Esophagus squamous epithelium (tissue), 5 donors: ENCODE measurements at regions not wholly inside any gene's neighbourhood (a gene's known extent, or its start where the extent isn't known, plus 50 kb on each side); places are given as distances from the start of the nearest gene placed in this dataset.
"Not testable (repeated sequence)": the region's sequence is repeated elsewhere in the genome, so short reads cannot be mapped to it uniquely, and the experiment has no call there.

Source experiments
- DNase-seq: peaks from one replicate; lab custom pipeline; 2025; lab: John Stamatoyannopoulos, UW
- H3K27ac ChIP-seq, 4 donors: fragments of 200-600 bp; sonication (generic); one replicate each; pipeline ENCODE4 v1.5.1; 2016 to 2019; ENCODE audit warnings: mild to moderate bottlenecking in 1 of 4
- H3K27me3 ChIP-seq, 4 donors: fragments of 200-600 bp; sonication (generic); 1 replicate in 3 of 4; 2 replicates in 1 of 4; pipeline versions ENCODE4 v1.5.1 to v1.6.0; 2017 to 2021; ENCODE audit warnings: antibody characterized with exemption in 1 of 4
- H3K36me3 ChIP-seq, 3 donors: fragments of 200-600 bp; sonication (generic); one replicate each; pipeline ENCODE4 v1.5.1; 2016 to 2019
- H3K4me1 ChIP-seq, 3 donors: fragments of 200-600 bp; sonication (generic); one replicate each; pipeline ENCODE4 v1.5.1; 2017 to 2019
- H3K4me3 ChIP-seq, 4 donors: fragments of 200-600 bp; sonication (generic); 1 replicate in 3 of 4; 2 replicates in 1 of 4; pipeline ENCODE4 v1.5.1; 2016 to 2019; ENCODE audit warnings: mild to moderate bottlenecking in 2 of 4, moderate library complexity in 1 of 4
- H3K9me3 ChIP-seq, 3 donors: fragments of 200-600 bp; sonication (generic); one replicate each; pipeline ENCODE4 v1.5.1; 2016 to 2019
- CTCF ChIP-seq, 6 experiments: fragments of 450-650 bp in 4 of 6; fragments of 200-600 bp in 2 of 6; sonication (generic) in 2 of 6; IDR thresholded peaks; one replicate each; pipeline ENCODE4 v1.5.1; 2016 to 2019; ENCODE audit warnings: antibody characterized with exemption in 6 of 6, mild to moderate bottlenecking in 4 of 6, moderate library complexity in 4 of 6
- POLR2A ChIP-seq, 4 donors: fragments of 450-650 bp; IDR thresholded peaks; one replicate each; pipeline ENCODE4 v1.6.1; 2017; ENCODE audit warnings: antibody characterized with exemption in 4 of 4, mild to moderate bottlenecking in 4 of 4, moderate library complexity in 3 of 4
- WGBS, 2 donors: methylation state at CpG; one replicate each; pipeline ENCODE4 v1.1.5; 2018; 5-methylcytosine and 5-hydroxymethylcytosine counted together
- intact Hi-C: fragments of 100-400 bp; cut with DNase I; formaldehyde crosslinking; loops from one replicate; pipeline ENCODE4 v1.15.0; 2022
- donor health status: DM: yes; HTN: yes; CAD: no.

DNA sequence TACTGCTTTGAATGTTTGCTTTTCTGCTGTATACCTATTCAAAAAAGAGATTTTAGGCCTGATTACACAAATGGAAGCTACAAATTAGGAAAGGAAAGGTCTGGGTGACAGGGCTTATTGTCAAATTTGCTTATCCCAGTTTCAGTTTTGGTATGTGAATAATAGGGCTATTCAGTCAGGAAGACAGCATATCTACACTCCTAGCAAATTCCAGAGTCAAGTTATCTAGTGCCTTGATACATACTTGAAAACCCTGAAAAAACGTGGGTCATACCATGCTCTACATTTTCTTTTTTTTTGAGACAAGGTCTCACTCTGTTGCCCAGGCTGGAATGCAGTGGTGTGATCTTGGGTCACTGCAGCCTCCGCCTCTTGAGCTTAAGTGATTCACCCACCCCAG lies 59.2 kb upstream of the CCDC180 start:
- 55 to 76% methylated on average over 2 of the region's 2 CpGs for WGBS, 2 donors
- H3K4me3 ChIP-seq, intact Hi-C loops, H3K4me1 ChIP-seq, H3K27me3 ChIP-seq, H3K9me3 ChIP-seq, H3K27ac ChIP-seq, DNase-seq: not testable (repeated sequence)
- peaks cover 0 to 21% (median 0%) of the 10 kb centered on the region in 3 donors for H3K36me3 ChIP-seq

GRCh38 chr9:97243606-97244005 lies 63.9 kb upstream of the CCDC180 start:
- intact Hi-C loops, result no loop called here
- Histone ChIP-seq H3K9me3 (no peaks in the 10 kb centered on the region), H3K4me3 (no peak overlapping the region), H3K27me3 (no peaks in the 10 kb centered on the region), H3K36me3 (peaks cover 0 to 11% (median 0%) of the 10 kb centered on the region in 3 donors), H3K4me1 (peaks cover 0 to 13% (median 3%) of the 10 kb centered on the region in 3 donors), H3K27ac (no peak overlapping the region)
- TF ChIP-seq POLR2A (IDR thresholded peaks at IDR 0.05), result no peak
- TF ChIP-seq CTCF (IDR thresholded peaks at IDR 0.05), result no peak
- no peak for DNase-seq
- 86 to 89% methylated on average over 4 of the region's 4 CpGs for WGBS, 2 donors

- DNase-seq, H3K36me3 ChIP-seq, intact Hi-C loops, H3K27ac ChIP-seq, H3K4me3 ChIP-seq, H3K9me3 ChIP-seq, H3K27me3 ChIP-seq: not testable (repeated sequence)
- 79 to 93% methylated on average over 5 of the region's 5 CpGs for WGBS, 2 donors
- peaks cover 0 to 27% (median 4%) of the 10 kb centered on the region in 3 donors for H3K4me1 ChIP-seq
Measured at GRCh38 chr9:97241430-97241829, 66.0 kb upstream of the CCDC180 start.

DNA sequence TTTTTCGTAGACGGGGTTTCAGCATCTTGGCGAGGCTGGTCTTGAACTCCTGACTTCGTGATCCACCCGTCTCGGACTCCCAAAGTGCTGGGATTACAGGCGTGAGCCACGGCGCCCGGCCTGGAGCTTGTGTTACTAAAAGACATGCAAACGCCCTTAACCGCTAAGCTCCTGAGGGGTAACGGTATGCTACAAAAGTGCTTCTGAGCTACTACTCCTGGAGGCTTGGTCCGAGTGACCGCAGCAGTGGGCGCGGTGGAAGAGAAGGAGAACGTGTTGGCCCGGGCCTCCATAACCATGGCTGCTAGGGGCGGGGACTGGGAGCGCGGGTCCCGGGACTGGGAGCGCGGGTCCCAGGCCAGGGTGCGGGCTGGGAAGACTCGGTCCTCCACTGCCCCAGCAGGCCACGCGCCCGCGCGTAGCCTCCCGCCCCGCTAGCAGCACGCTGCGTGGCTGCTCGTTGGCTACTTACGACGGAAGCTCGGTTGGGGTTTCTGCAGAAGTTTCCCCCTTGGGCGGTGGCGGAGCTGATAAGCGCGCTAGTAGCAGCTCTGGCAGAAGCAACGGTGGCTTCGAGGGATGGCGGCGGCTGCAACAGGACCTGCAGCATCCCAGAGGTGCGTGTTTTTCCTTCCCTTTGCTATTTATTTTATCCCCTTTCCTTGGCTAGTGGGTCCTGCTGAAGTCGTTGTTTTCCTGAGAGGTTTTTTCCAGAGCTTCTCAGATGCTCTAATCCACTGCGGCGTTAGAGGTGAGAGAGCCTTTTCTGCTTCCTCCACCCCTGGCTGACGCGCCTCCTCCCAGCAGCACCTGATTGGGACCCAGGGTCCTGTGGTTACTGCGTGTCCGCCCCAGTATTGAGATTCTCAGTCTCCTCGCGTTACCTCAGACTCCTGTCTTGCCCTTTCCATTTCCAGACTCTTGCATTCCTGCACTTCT lies 69.2 kb upstream of the CCDC180 start:
- Histone ChIP-seq H3K4me1 (peaks cover 0 to 27% (median 4%) of the 10 kb centered on the region in 3 donors), H3K4me3 (peak overlapping the region; percentile 40 to 73 (median 60)), H3K27me3 (no peaks in the 10 kb centered on the region), H3K27ac (peak overlapping the region; percentile 54 to 83 (median 70)), H3K9me3 (no peaks in the 10 kb centered on the region), H3K36me3 (no peaks in the 10 kb centered on the region)
- TF ChIP-seq CTCF (IDR thresholded peaks at IDR 0.05), result peak in 1 of 6 experiments; percentile 3
- peak in 2 of 4 donors; percentile 36 to 40 for TF ChIP-seq POLR2A (IDR thresholded peaks at IDR 0.05)
- 0 to 1% methylated on average over 22 to 29 of the region's 58 CpGs for WGBS, 2 donors
- intact Hi-C loops, result no loop called here
- DNase-seq, result peak; percentile 19

GRCh38 chr9:97237311-97237786 lies 70.1 kb upstream of the CCDC180 start:
- Histone ChIP-seq H3K27ac (peak overlapping the region in 1 of 4 donors; percentile 83), H3K4me1 (peaks cover 0 to 27% (median 4%) of the 10 kb centered on the region in 3 donors), H3K27me3 (no peaks in the 10 kb centered on the region), H3K9me3 (no peaks in the 10 kb centered on the region), H3K36me3 (no peaks in the 10 kb centered on the region), H3K4me3 (peak overlapping the region; percentile 40 to 73 (median 60))
- no peak for DNase-seq
- intact Hi-C loops, result no loop called here
- WGBS, 2 donors, result 78 to 89% methylated on average over 16 to 20 of the region's 23 CpGs
- TF ChIP-seq CTCF (IDR thresholded peaks at IDR 0.05) (no peak), POLR2A (IDR thresholded peaks at IDR 0.05) (no peak)

GRCh38 chr9:97233009-97233400 lies 74.5 kb upstream of the CCDC180 start:
- WGBS, 2 donors, result 83 to 86% methylated on average over 1 to 2 of the region's 2 CpGs
- H3K27me3 ChIP-seq, result peaks cover 0 to 11% (median 0%) of the 10 kb centered on the region in 4 donors
- H3K36me3 ChIP-seq, H3K4me3 ChIP-seq, H3K4me1 ChIP-seq, intact Hi-C loops, H3K9me3 ChIP-seq, DNase-seq, H3K27ac ChIP-seq: not testable (repeated sequence)

DNA sequence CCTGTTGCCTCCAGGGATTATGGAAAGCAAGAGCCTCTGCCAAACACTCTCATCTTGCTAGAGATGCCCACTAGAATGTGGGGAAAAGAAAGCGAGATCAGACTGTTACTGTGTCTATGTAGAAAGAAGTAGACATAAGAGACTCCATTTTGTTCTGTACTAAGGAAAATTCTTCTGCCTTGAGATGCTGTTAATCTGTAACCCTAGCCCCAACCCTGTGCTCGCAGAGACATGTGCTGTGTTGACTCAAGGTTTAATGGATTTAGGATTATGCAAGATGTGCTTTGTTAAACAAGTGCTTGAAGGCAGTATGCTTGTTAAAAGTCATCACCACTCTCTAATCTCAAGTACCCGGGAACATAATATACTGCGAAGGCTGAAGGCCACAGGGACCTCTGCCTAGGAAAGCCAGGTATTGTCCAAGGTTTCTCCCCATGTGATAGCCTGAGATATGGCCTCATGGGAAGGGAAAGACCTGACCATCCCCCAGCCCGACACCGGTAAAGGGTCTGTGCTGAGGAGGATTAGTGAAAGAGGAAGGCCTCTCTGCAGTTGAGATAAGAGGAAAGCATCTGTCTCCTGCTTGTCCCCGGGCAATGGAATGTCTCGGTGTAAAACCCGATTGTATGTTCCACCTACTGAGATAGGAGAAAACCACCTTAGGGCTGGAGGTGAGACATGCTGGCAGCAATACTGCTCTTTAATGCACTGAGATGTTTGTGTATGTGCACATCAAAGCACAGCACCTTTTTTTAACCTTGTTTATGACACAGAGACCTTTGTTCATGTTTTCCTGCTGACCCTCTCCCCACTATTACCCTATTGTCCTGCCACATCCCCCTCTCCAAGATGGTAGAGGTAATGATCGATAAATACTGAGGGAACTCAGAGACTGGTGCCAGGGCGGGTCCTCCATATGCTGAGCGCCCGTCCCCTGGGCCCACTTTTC lies 75.1 kb upstream of the CCDC180 start:
- H3K27ac ChIP-seq, intact Hi-C loops, H3K4me3 ChIP-seq, H3K9me3 ChIP-seq, H3K36me3 ChIP-seq, H3K4me1 ChIP-seq, DNase-seq: not testable (repeated sequence)
- H3K27me3 ChIP-seq, result peaks cover 0 to 14% (median 0%) of the 10 kb centered on the region in 4 donors
- 55 to 71% methylated on average over 11 to 13 of the region's 13 CpGs for WGBS, 2 donors

DNA sequence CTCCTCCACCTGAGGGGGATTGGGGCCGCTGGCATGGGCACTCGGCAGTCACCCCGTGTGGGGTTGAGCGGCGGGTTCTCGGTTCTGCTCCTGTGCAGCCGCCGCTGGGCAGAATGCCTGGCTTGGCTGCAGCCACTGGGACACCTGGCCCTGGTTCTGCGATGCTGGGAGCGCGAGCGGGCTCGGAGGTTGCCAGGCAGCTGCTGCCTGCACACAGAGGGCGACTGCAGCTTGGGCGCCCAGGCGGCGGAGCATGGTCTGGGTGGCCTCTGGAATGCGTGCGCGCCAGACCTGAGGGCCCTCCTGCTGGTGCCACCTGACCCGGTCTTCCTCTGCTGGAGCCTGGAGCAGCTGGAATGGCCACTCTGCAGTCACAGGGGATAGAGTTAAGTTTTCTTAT lies 85.1 kb upstream of the CCDC180 start:
- H3K9me3 ChIP-seq, H3K27ac ChIP-seq, DNase-seq, H3K36me3 ChIP-seq, intact Hi-C loops: not testable (repeated sequence)
- Histone ChIP-seq H3K4me3 (peak overlapping the region in 1 of 4 donors; percentile 57), H3K4me1 (peaks cover 10 to 19% (median 18%) of the 10 kb centered on the region in 3 donors), H3K27me3 (peaks cover 6 to 79% (median 20%) of the 10 kb centered on the region in 4 donors)
- WGBS, 2 donors, result 0% methylated on average over 1 of the region's 21 CpGs
